NCI-H774 (cell line): ENCODE measurements at regions not wholly inside any gene's neighbourhood (a gene's known extent, or its start where the extent isn't known, plus 50 kb on each side); places are given as distances from the start of the nearest gene placed in this dataset.

Experiments
- DNase-seq: peaks from one replicate; lab custom pipeline; 2025; lab: John Stamatoyannopoulos, UW

GRCh38 chr14:53807542-53807941 is 149.1 kb downstream of the BMP4 start:
- DNase-seq: no peak

GRCh38 chr14:53807108-53807507 is 149.5 kb downstream of the BMP4 start:
- no peak for DNase-seq

GRCh38 chr14:53796734-53797133 is 159.9 kb downstream of the BMP4 start:
- DNase-seq: no peak

GRCh38 chr14:53793790-53794505 is 162.7 kb downstream of the BMP4 start:
- DNase-seq: peak; percentile 40

GRCh38 chr14:53792909-53793308 is 163.7 kb downstream of the BMP4 start:
- DNase-seq: no peak

GRCh38 chr14:53790731-53791500 is 165.7 kb downstream of the BMP4 start:
- no peak for DNase-seq

GRCh38 chr14:53788566-53788965 is 168.1 kb downstream of the BMP4 start:
- no peak for DNase-seq

GRCh38 chr14:53786045-53786444 is 170.6 kb downstream of the BMP4 start:
- no peak for DNase-seq

GRCh38 chr14:53784688-53785087 is 171.9 kb downstream of the BMP4 start:
- DNase-seq: no peak

- no peak for DNase-seq
Observed at GRCh38 chr14:53783256-53783655, 173.4 kb downstream of the BMP4 start.

GRCh38 chr14:53780051-53780555 is 176.5 kb downstream of the BMP4 start:
- DNase-seq: no peak

GRCh38 chr14:53779301-53779700 is 177.3 kb downstream of the BMP4 start:
- no peak for DNase-seq

GRCh38 chr14:53778263-53778662 is 178.4 kb downstream of the BMP4 start:
- DNase-seq: no peak

GRCh38 chr14:53772936-53773335 is 183.7 kb downstream of the BMP4 start:
- DNase-seq: no peak

GRCh38 chr14:53767566-53767965 is 189.1 kb downstream of the BMP4 start:
- no peak for DNase-seq

GRCh38 chr14:53766601-53767000 is 190.0 kb downstream of the BMP4 start:
- DNase-seq: no peak

GRCh38 chr14:53766106-53766505 is 190.5 kb downstream of the BMP4 start:
- no peak for DNase-seq

- no peak for DNase-seq
Observed at GRCh38 chr14:53764846-53765245, 191.8 kb downstream of the BMP4 start.

GRCh38 chr14:53758141-53758540 is 198.5 kb downstream of the BMP4 start:
- DNase-seq: no peak

- no peak for DNase-seq
Observed at GRCh38 chr14:53757732-53758131, 198.9 kb downstream of the BMP4 start.

GRCh38 chr14:53751650-53752049 is 205.0 kb downstream of the BMP4 start:
- DNase-seq: no peak

GRCh38 chr14:53748691-53749090 is 207.9 kb downstream of the BMP4 start:
- no peak for DNase-seq

- DNase-seq: no peak
Observed at GRCh38 chr14:53744857-53745256, 211.8 kb downstream of the BMP4 start.
